ENCODE measurements at regions not wholly inside any gene's neighbourhood (a gene's known extent, or its start where the extent isn't known, plus 50 kb on each side); places are given as distances from the start of the nearest gene placed in this dataset.

DNA sequence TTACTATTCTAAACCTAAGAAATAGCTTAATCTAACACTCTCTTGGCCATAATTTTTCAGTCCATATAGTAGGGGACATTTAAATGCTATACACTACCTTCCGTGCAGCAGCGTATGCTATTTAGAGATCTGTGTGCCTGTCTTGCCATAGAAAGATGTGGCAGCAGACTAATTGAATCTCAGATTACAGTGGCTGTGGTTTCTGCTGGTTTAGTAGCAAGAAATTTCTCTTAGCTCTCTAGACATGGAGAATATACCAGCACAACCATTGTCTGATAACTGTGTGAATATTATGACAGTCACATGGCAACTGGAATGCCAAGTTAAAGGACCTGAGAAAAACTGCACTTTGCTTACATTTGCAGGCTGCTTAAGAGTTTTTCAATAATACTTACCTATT is 672.4 kb upstream of the MIR17HG start:
- TF ChIP-seq, protein P1, sequence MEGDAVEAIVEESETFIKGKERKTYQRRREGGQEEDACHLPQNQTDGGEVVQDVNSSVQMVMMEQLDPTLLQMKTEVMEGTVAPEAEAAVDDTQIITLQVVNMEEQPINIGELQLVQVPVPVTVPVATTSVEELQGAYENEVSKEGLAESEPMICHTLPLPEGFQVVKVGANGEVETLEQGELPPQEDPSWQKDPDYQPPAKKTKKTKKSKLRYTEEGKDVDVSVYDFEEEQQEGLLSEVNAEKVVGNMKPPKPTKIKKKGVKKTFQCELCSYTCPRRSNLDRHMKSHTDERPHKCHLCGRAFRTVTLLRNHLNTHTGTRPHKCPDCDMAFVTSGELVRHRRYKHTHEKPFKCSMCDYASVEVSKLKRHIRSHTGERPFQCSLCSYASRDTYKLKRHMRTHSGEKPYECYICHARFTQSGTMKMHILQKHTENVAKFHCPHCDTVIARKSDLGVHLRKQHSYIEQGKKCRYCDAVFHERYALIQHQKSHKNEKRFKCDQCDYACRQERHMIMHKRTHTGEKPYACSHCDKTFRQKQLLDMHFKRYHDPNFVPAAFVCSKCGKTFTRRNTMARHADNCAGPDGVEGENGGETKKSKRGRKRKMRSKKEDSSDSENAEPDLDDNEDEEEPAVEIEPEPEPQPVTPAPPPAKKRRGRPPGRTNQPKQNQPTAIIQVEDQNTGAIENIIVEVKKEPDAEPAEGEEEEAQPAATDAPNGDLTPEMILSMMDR (IDR thresholded peaks at IDR 0.05; ENCODE audit: insufficient read depth, missing control alignments), result no peak
- DNase-seq (ENCODE audit: insufficient read length, low spot score) (no peak), FAIRE-seq (no peak)

DNA sequence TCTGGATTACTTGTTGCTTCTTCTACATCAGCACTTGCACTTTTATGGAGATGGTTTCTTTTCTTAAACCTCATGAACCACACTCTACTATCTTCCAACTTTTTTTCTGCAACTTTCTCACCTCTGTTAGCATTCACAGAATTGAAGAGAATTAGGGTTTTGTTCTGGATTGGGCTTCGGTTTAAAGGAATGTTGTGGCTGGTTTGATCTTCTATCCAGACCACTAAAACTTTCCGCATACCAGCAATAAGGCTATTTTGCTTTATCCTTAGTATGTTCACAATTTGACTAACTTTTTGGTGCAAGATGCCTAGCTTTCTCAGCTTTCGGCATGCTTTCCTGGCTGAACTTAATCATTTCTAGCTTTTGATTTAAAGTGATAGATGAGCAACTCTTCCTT is 666.7 kb upstream of the MIR17HG start:
- FAIRE-seq (no peak), DNase-seq (ENCODE audit: insufficient read length, low spot score) (no peak)
- TF ChIP-seq, protein P1 (IDR thresholded peaks at IDR 0.05; ENCODE audit: insufficient read depth, missing control alignments), result no peak

DNA sequence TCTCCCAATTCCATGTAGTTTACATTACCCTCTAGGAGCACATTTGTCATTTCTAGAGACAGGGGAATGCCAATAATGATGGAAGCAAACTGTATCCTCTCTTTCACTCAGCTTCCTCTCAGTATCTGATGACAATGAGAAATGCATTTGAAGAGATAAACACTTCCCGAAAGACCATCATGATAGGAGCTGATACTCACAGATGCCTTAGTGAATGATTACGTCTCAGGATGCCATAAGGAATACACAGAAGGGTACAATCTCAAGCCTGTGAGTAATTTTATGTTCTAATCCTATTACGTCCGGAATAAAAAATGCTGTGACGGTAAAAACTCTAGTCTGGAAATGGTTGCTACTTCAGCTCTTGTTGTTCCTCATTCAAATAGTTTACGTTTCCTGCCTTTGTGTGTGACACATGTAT is 663.8 kb upstream of the MIR17HG start:
- DNase-seq (ENCODE audit: insufficient read length, low spot score) (no peak), FAIRE-seq (peak; percentile 55)

DNA sequence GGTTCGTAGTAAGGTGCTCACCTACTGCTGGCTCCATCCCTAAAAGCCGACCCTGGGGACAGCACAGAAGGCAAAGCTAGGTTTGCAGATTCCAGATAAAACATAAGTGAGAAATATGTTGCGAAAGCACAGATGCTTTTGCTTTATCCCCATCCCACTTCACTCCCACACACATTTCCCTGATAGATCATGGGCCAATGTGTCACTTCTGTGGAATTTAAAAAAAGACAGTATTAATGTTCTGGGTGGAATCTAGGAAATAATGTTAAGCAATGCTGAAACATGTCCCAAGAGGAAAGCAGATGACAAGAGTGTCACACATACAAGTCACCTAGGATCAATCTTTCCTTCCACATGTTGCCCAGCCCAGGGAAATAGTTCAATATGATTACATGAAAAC is 661.0 kb upstream of the MIR17HG start:
- FAIRE-seq (no peak), DNase-seq (ENCODE audit: insufficient read length, low spot score) (no peak)
- TF ChIP-seq, protein P1 (IDR thresholded peaks at IDR 0.05; ENCODE audit: insufficient read depth, missing control alignments), result no peak

More for the DNA sequence above, 663.8 kb upstream of the MIR17HG start:
- TF ChIP-seq, protein P1 (IDR thresholded peaks at IDR 0.05; ENCODE audit: insufficient read depth, missing control alignments), result no peak

DNA sequence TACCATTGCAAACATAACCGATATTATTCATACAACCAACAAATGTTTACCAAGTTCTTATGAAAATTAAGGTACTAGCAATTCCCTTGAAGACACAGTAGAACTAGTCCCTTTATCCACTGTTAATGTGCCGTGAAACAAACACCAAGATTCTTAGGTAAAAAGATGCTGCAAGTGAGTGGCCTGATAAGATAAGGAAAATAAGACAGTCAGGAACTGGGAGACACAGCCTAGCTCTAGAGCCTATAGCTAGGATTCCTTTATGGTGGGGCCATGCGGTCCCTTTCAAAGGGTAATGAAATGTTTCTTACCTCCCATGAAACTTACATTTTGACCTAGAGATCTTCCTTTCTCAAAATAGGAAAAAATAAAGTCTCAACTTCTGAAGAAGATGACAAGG is 658.4 kb upstream of the MIR17HG start:
- TF ChIP-seq, protein P1 (IDR thresholded peaks at IDR 0.05; ENCODE audit: insufficient read depth, missing control alignments), result no peak
- no peak for DNase-seq (ENCODE audit: insufficient read length, low spot score)
- FAIRE-seq, result no peak

DNA sequence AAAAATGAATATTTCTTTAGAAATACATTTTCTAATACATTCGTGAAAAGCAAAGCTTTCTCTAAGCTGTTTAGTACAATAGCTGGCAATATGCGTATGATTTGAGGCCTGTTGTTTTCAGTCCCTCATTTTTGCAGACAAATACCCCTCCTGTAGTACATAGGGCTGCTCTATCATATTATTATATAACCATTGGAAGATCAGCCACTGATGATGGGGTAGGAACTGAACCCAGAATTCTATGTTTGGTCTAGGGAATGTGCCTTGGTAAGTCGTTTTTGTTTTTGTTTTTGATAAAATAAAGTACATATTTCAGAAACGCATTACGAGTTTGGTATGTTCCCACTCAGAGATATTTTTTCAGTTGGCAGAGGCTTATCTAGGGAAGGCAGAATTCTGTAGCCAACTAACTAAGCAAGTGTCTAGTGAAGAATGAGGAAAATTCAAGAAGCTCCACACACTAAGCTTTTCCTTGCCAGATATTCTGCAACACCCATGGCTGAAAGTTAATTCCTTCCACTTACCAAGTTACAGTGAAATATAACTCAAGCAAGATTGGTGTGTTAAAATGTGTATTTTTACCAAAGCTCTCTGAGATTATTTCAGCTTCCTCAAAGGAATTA is 656.9 kb upstream of the MIR17HG start:
- DNase-seq (ENCODE audit: insufficient read length, low spot score) (no peak), FAIRE-seq (no peak)
- TF ChIP-seq, protein P1 (IDR thresholded peaks at IDR 0.05; ENCODE audit: insufficient read depth, missing control alignments), result no peak

DNA sequence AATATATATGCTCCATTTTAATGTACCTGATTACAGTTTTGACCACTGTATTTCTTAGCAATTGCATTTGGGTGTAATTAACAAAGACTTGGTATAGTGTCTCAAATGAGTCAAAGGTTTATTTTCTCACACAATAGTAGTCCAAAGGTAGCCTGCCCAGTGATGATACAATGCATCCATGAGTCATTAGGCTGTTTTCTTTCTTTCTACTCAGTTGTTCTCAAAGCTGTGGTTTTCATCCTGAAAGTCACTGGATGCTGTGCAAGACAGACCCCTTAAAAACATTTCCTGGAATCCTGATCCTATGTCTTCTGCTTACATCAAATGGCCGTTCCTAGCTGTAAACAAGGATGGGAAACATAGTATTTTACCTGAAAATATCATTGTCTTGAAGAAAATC is 651.2 kb upstream of the MIR17HG start:
- TF ChIP-seq, protein P1 (IDR thresholded peaks at IDR 0.05; ENCODE audit: insufficient read depth, missing control alignments), result no peak
- FAIRE-seq (no peak), DNase-seq (ENCODE audit: insufficient read length, low spot score) (no peak)
